Activated CD8-positive, alpha-beta T cell treated with anti-CD3 and anti-CD28 coated beads, Interleukin-2, amount 10 ng/mL, durations not matched to agents 7 days and 5 days (primary cell): ENCODE measurements at regions not wholly inside any gene's neighbourhood (a gene's known extent, or its start where the extent isn't known, plus 50 kb on each side); places are given as distances from the start of the nearest gene placed in this dataset.
"Not testable (repeated sequence)": the region's sequence is repeated elsewhere in the genome, so short reads cannot be mapped to it uniquely, and the experiment has no call there.

Source experiments
- ATAC-seq: fragments of 150-1000 bp; cut with Tn5 transposase; one replicate; pipeline ENCODE4 v1.10.0; 2021; ENCODE audit warnings: moderate library complexity
- CTCF ChIA-PET: fragments of 350-600 bp; sonication (Branson Sonifier 250); formaldehyde crosslinking; loops from one replicate; lab custom pipeline; 2021; ENCODE audit warnings: antibody characterized with exemption; lab: Charles Lee
- POLR2A ChIA-PET: fragments of 350-600 bp; sonication (Branson Sonifier 250); formaldehyde crosslinking; loops from one replicate; lab custom pipeline; 2021; ENCODE audit warnings: antibody characterized with exemption; lab: Charles Lee
- DNase-seq: peaks from one replicate; pipeline ENCODE4 v3.0.0-alpha.2; 2020
- H3K27ac Mint-ChIP-seq: one replicate; pipeline ENCODE4 v1.8.0; 2021; ENCODE audit warnings: mild to moderate bottlenecking, mixed read lengths
- H3K27me3 Mint-ChIP-seq: one replicate; pipeline ENCODE4 v1.8.0; 2021; ENCODE audit warnings: low read depth, mixed read lengths
- H3K36me3 Mint-ChIP-seq: one replicate; pipeline ENCODE4 v1.8.0; 2021; ENCODE audit warnings: low read depth, mixed read lengths
- H3K4me1 Mint-ChIP-seq: one replicate; pipeline ENCODE4 v1.8.0; 2021; ENCODE audit warnings: low read depth, mixed read lengths
- H3K4me3 Mint-ChIP-seq: one replicate; pipeline ENCODE4 v1.8.0; 2021; ENCODE audit warnings: mild to moderate bottlenecking, mixed read lengths
- H3K9me3 Mint-ChIP-seq: one replicate; pipeline ENCODE4 v1.8.0; 2022; ENCODE audit warnings: mixed read lengths; ENCODE audit not compliant: insufficient read depth

DNA sequence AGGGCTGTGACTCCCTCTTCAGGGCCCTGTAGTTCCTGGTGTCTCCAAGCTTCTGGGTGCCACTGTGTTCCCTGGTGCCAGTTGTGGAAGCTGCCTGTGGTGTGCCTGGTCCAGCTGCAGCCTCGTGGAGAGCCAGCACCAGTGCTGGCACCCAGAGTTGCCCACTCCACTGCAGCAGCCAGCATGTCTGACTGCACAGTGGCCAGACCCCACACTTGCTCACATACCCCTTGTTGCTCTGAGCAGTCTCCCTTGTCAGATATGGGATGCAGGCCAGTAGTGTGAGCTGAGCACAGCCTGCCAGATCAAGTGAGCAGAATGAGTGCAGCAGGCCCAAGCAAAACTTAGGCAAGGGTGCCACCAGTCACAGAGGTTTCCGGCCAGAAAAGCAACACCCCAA is 108.6 kb downstream of the ZMAT1 start:
- H3K4me3 Mint-ChIP-seq, result no peak overlapping the region
- POLR2A ChIA-PET, result no interaction called here
- no peaks in the 10 kb centered on the region for H3K27me3 Mint-ChIP-seq
- DNase-seq (no peak), ATAC-seq (no peak)
- H3K9me3 Mint-ChIP-seq, result no peaks in the 10 kb centered on the region
- H3K36me3 Mint-ChIP-seq, result no peaks in the 10 kb centered on the region
- no peak overlapping the region for H3K27ac Mint-ChIP-seq
- H3K4me1 Mint-ChIP-seq, result no peaks in the 10 kb centered on the region
- CTCF ChIA-PET, result no interaction called here

DNA sequence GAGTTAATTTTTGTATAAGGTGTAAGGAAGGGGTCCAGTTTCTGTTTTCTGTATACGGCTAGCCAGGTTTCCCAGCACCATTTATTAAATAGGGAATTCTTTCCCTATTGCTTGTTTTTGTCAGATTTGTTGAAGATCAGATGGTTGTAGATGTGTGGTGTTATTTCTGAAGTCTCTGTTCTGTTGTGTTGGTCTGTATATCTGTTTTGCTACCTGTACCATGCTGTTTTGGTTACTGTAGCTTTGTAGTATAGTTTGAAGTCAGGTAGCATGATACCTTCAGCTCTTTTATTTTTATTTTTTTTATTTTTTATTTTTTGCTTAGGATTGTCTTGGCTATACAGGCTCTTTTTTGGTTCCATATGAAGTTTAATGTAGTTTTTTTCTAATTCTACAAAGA is 114.1 kb downstream of the ZMAT1 start:
- ATAC-seq, DNase-seq, H3K36me3 Mint-ChIP-seq, H3K4me1 Mint-ChIP-seq, H3K27ac Mint-ChIP-seq, CTCF ChIA-PET, H3K9me3 Mint-ChIP-seq, POLR2A ChIA-PET, H3K4me3 Mint-ChIP-seq, H3K27me3 Mint-ChIP-seq: not testable (repeated sequence)

DNA sequence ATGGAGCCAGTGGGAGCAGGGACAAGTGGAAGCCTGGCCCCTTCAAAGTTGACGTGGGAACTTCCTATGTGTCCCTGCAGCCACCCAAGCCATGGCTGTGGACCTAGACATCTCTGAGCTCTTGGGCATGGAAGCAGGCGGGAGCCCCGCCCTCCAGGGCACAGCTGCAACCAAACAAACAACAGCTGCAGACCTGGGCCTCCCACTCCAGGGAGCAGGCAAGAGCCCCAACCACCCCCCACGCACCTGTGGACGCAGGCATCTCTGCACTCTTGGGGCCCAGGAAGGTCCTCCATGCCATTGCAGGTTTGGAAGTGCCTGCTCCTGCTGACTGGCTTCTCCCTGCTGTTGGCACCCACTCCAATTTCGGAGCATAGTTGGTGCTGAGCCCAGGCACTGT is 118.6 kb downstream of the ZMAT1 start:
- H3K36me3 Mint-ChIP-seq, result no peaks in the 10 kb centered on the region
- H3K4me3 Mint-ChIP-seq, result no peak overlapping the region
- no peaks in the 10 kb centered on the region for H3K9me3 Mint-ChIP-seq
- H3K27me3 Mint-ChIP-seq, result peaks cover 2% of the 10 kb centered on the region
- DNase-seq (no peak), ATAC-seq (no peak)
- CTCF ChIA-PET, result no interaction called here
- H3K4me1 Mint-ChIP-seq, result no peaks in the 10 kb centered on the region
- no peak overlapping the region for H3K27ac Mint-ChIP-seq
- POLR2A ChIA-PET, result no interaction called here

DNA sequence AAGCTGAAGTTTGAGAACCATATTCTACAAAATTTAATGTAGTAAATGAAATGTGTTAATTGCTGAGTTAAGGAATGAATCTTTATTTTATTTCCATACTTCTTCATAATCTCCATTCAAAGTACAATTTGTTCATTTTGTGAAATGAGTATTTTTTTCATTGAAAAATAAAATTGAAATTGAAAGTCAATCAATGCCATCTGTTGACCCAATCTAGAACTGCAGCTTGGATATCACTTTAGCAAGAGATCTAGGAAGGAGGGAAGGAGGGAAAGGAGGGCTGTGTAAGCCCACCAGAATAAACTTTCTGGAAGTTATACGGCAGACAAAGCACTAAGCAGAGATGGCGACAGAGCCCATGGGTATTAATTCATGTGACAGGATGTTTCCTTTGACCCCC is 128.4 kb downstream of the ZMAT1 start:
- Mint-ChIP-seq H3K27me3 (peaks cover 3% of the 10 kb centered on the region), H3K4me3 (no peak overlapping the region), H3K36me3 (no peaks in the 10 kb centered on the region), H3K9me3 (no peaks in the 10 kb centered on the region), H3K27ac (no peak overlapping the region), H3K4me1 (peaks cover 3% of the 10 kb centered on the region)
- ChIA-PET CTCF (interaction anchor here (1.4 to 1.6 kb wide), 2 partner anchors 45 to 207 kb away, joined by 3 to 4 read pairs; no protein-coding TSS in a partner anchor), POLR2A (no interaction called here)
- DNase-seq, result no peak
- no peak for ATAC-seq

DNA sequence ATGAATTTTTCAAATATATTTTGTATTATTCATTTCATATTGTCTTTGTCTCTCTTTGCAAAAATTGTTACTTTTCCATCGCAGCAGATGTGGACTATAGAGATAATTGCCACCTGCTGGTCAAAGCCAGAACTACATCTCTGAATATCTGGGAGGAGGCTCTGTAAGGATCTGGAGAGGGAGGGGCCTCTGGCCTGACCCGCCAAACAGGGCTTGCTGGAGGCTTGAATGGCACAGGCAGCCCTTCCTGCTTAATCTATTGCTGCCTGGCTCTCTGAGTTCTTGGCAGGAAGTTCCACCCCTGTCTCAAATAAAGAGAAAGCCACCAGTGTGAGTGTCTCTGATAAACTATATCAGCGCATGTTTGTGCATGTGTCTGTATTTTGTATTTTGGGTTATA is 132.4 kb downstream of the ZMAT1 start:
- peaks cover 2% of the 10 kb centered on the region for H3K27me3 Mint-ChIP-seq
- ChIA-PET CTCF (interaction anchor here (0.7 kb wide), 1 partner anchor 386 kb away, joined by 3 read pairs; no protein-coding TSS in a partner anchor), POLR2A (no interaction called here)
- peaks cover 3% of the 10 kb centered on the region for H3K4me1 Mint-ChIP-seq
- no peaks in the 10 kb centered on the region for H3K36me3 Mint-ChIP-seq
- H3K9me3 Mint-ChIP-seq, result no peaks in the 10 kb centered on the region
- ATAC-seq (peak; percentile 100), DNase-seq (peak; percentile 89)
- H3K27ac Mint-ChIP-seq, result peak overlapping the region; percentile 46
- peak overlapping the region; percentile 40 for H3K4me3 Mint-ChIP-seq

DNA sequence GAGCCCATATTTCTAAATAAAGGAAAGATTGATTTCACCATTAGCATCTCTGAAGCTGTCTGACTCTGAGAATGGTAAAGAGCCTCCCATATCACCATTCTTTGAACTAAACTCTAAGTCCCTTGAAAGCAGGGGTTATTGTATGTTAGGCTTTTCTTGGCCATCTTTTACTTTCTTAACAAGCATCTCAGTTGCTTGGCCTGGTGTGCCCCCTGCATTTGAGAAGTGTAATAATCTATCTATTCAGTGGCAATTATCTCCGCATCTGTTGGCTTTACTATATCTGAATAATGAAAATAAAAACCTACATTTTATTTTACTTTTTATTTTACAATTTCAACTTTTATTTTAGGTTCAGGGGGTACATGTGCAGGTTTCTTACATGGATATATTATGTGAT is 128.3 kb upstream of the ARMCX2 start:
- H3K27me3 Mint-ChIP-seq, result peaks cover 5% of the 10 kb centered on the region
- no peaks in the 10 kb centered on the region for H3K9me3 Mint-ChIP-seq
- CTCF ChIA-PET, result no interaction called here
- no peaks in the 10 kb centered on the region for H3K4me1 Mint-ChIP-seq
- DNase-seq, result no peak
- H3K27ac Mint-ChIP-seq, result no peak overlapping the region
- POLR2A ChIA-PET, result no interaction called here
- H3K36me3 Mint-ChIP-seq, result no peaks in the 10 kb centered on the region
- ATAC-seq, result no peak
- no peak overlapping the region for H3K4me3 Mint-ChIP-seq

DNA sequence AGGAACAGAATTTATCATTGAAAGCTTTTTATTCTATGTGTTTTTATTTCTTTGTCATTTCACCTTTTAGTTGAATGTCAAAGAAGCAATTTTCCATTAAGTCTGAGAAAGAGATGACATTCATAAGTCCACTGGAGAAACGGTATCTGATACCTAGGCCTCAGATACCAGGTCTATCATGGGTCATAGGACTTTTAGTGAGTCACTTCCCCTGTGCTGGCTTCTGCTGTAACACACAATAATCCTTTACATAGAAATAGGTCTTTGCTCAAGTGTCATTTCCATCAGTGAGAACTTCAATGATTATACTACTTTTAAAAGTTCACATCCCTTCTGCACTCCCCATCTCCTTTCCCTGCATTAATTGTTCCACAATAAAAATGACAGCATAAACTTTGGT is 125.5 kb upstream of the ARMCX2 start:
- CTCF ChIA-PET, result no interaction called here
- no peaks in the 10 kb centered on the region for H3K4me1 Mint-ChIP-seq
- ATAC-seq (no peak), DNase-seq (no peak)
- H3K4me3 Mint-ChIP-seq, result no peak overlapping the region
- POLR2A ChIA-PET, result no interaction called here
- H3K27me3 Mint-ChIP-seq, result no peaks in the 10 kb centered on the region
- no peaks in the 10 kb centered on the region for H3K36me3 Mint-ChIP-seq
- H3K27ac Mint-ChIP-seq, result no peak overlapping the region
- H3K9me3 Mint-ChIP-seq, result no peaks in the 10 kb centered on the region

DNA sequence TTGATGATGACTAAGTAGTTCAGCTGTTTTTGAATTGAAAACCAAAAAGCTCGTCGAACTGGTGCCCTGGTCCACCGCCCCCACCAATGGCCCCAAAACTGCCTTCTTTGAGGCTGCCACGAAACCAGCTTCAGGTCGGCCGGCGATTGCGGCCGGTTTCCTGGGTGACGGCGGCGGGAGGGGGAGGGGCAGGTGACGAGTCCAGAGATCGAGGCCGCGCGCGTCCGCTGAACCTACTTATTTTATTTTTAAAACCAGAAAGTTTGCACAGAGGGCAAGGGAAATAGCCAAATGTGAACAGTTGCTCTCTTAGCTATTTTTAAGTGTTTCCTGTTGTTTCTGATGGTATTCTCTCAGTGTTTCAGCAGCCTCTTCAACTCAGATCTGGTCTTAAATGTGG is 120.8 kb upstream of the ARMCX2 start:
- CTCF ChIA-PET, result not testable (repeated sequence)

DNA sequence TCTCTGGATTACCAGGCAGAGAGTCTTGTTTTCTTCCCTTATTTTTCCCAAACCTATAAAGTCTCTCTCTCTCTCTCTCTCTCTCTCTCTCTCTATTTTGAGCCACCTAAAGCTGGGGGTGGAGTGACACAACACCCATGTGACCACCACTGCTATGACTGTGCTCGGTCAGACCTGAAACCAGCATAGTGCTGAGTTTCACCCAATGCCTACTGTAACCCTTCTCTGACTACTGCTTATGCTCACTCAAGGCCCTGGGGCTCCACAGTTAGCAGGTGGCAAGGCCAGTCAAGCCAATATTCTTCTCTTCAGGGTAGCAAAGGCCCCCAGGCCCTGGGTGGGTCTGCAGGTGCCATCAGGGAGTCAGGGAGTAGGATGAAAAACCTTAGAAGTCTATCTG is 114.7 kb upstream of the ARMCX2 start:
- H3K27ac Mint-ChIP-seq, result no peak overlapping the region
- no peaks in the 10 kb centered on the region for H3K9me3 Mint-ChIP-seq
- ATAC-seq, result no peak
- no peak overlapping the region for H3K4me3 Mint-ChIP-seq
- no peaks in the 10 kb centered on the region for H3K4me1 Mint-ChIP-seq
- no peaks in the 10 kb centered on the region for H3K36me3 Mint-ChIP-seq
- H3K27me3 Mint-ChIP-seq, result peaks cover 2% of the 10 kb centered on the region
- no peak for DNase-seq
- CTCF ChIA-PET, result no interaction called here
- POLR2A ChIA-PET, result no interaction called here

More for the DNA sequence above, 120.8 kb upstream of the ARMCX2 start:
- H3K4me1 Mint-ChIP-seq, H3K27me3 Mint-ChIP-seq, ATAC-seq, H3K9me3 Mint-ChIP-seq, H3K36me3 Mint-ChIP-seq, POLR2A ChIA-PET, H3K27ac Mint-ChIP-seq, DNase-seq, H3K4me3 Mint-ChIP-seq: not testable (repeated sequence)

DNA sequence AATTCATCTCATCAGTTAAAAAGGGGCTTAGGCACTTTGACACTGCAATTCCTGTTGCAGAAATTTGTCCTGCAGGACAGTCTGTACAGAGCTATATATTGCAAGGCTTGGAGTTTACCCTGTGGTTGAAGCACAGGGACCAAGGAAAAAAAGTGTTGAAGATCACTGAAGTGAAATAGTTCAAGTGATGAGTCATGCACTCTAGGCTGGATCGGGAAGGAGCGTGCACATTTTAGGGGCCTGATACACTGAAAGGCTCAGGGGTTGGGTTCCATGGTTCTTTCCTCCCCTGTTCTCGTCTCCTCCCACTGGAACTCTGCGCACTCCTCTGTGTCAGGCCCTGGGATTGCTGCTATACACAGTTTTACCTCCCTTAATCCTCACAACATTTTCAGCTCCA is 104.9 kb upstream of the ARMCX2 start:
- Mint-ChIP-seq H3K27ac (no peak overlapping the region), H3K4me1 (no peaks in the 10 kb centered on the region), H3K27me3 (no peaks in the 10 kb centered on the region), H3K4me3 (no peak overlapping the region), H3K36me3 (no peaks in the 10 kb centered on the region), H3K9me3 (no peaks in the 10 kb centered on the region)
- DNase-seq (no peak), ATAC-seq (no peak)
- ChIA-PET POLR2A (no interaction called here), CTCF (no interaction called here)

DNA sequence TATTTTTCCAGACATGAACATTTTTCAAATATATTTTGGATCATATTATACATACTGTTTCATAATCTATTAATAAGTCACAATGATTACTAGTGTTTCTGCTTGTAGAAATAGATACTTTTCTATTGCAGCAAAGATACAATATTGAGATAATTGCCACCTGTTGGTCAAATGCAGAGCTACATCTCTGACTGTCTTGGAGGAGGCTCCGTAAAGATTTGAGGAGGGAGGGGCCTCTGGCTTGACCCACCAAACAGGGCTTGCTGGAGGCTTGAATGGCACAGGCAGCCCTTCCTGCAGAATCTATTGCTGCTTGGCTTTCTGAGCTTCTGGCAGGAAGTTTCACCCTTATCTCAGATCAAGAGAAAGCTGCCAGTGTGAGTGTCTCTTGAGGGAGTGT is 99.3 kb upstream of the ARMCX2 start:
- Mint-ChIP-seq H3K4me1 (no peaks in the 10 kb centered on the region), H3K27me3 (peaks cover 4% of the 10 kb centered on the region), H3K9me3 (no peaks in the 10 kb centered on the region), H3K36me3 (no peaks in the 10 kb centered on the region), H3K27ac (no peak overlapping the region), H3K4me3 (no peak overlapping the region)
- POLR2A ChIA-PET, result no interaction called here
- CTCF ChIA-PET, result interaction anchor here (0.9 to 2.7 kb wide), 5 partner anchors 11 to 343 kb away, joined by 3 to 15 read pairs (median 5); no protein-coding TSS in a partner anchor
- ATAC-seq, result peak; percentile 74
- DNase-seq, result peak; percentile 33

DNA sequence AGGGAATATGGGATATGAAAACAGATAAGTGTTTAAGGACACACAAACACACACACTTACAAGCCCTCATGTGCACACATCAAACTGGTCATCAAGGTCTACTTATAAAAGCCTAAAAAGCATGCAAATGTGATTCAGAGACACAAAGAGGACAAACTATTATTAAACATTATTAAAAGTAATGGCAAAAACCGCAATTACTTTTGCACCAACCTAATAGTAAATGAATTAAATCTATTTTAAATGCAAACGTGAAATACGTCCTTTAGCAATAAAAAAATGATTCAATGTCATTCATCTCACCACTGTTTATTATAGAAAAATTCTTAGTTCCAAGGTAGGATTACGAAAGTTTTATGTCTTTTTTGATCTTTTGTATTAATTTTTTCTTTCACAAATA is 91.1 kb upstream of the ARMCX2 start:
- ChIA-PET POLR2A (no interaction called here), CTCF (no interaction called here)
- no peak for DNase-seq
- ATAC-seq, result no peak
- Mint-ChIP-seq H3K9me3 (no peaks in the 10 kb centered on the region), H3K36me3 (no peaks in the 10 kb centered on the region), H3K4me1 (no peaks in the 10 kb centered on the region), H3K4me3 (no peak overlapping the region), H3K27me3 (peaks cover 6% of the 10 kb centered on the region), H3K27ac (no peak overlapping the region)

DNA sequence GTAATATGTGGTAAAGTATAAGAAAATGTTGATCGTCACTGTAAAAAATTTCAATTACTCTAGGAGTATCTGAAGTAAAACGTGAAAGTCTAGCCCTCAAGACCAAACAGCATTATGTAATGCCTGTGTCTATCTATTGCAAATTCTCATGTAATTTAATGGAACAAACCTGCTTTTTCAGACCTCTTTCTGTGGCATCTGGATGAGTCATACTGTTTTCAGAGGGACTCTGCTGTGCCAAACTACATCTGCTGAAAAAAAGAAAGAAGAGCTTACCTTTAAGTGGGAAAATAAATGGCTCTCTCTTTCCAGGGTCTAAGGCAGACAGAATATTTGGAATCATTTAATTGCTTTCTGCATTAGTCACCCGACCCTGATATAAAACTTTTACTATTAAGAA is 89.8 kb upstream of the ARMCX2 start:
- no peak for DNase-seq
- Mint-ChIP-seq H3K4me3 (no peak overlapping the region), H3K36me3 (no peaks in the 10 kb centered on the region), H3K4me1 (no peaks in the 10 kb centered on the region), H3K27me3 (peaks cover 6% of the 10 kb centered on the region), H3K27ac (no peak overlapping the region), H3K9me3 (no peaks in the 10 kb centered on the region)
- ATAC-seq, result no peak
- ChIA-PET CTCF (no interaction called here), POLR2A (no interaction called here)
